ENCODE measurements at regions not wholly inside any gene's neighbourhood (a gene's known extent, or its start where the extent isn't known, plus 50 kb on each side); places are given as distances from the start of the nearest gene placed in this dataset.

DNA sequence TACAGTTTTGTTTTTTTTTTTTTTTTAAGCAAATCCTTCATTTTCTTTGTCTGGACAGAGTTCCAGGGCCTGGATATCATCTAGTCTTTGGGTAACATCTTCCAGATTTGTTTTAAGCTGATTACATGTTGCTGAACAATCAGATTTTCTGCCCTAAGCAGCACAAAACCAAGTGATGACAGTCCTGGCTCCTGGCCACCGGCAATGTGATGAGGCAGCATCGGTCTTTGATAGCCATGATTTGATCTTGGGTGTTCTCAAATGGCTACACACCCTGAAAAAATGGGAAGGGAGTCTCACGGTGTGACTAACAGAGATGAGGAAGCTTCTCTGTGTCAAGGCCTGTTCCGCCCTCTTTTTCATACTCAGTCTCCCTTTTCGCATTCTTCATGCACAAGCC is 708.6 kb upstream of the ZEB2 start:
- DNase-seq (ENCODE audit: low read depth, low spot score), result no peak

DNA sequence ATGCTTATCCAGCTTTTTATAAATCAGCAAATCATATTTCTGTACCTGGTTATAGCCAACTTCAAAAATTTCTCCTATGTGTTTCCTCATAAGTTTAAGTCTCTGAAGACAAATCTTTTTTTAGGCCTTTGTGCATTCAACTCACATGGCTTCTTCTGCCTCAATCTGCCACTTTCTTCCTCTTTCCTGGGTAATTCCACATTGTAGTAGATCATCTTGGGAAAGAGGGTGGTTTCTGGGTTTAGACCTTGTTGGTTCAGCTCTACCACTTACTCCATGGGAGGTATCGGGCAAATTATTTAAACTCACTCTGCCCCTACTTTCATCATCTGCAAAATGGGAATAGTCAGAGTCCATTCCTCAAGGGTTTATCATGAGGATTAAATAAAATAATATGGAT is 707.0 kb upstream of the ZEB2 start:
- no peak for DNase-seq (ENCODE audit: low read depth, low spot score)

DNA sequence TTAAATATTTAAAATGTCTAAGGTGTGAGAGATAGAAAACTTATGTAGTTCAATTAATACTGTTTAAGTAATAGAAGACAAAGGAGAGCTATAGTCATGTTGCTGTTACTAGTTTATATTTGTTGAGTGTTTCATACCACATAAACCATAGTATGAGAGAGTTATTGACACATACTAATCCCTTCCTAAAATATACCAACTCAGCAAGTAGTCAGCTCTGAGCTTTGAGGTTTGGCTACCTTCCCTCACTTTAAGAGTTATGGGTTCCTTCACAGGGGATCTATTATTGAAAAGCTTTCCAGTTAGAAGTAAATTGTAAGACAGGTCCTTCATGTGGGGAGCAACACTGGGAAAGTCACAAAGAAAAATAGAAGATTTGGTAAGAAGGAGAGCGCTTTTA is 701.6 kb upstream of the ZEB2 start:
- no peak for DNase-seq (ENCODE audit: low read depth, low spot score)

DNA sequence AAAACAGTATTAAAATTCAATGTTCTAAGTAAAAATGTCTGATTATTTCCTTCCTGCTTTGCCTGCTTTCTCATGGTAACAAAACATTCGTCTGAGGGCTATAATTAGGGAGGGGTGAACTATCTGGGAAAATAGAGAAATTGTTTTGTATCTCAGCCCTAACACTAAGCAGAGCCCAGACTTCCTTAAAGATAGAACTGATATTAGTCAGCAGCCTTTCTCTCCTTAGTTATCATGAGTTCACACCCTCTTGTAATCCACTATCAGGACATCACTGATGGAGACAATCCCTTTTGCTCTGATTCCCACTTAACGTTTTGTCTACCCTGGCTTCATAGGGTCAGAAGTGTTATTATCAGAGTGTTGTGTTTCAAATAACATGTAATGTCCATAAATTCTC is 701.1 kb upstream of the ZEB2 start:
- DNase-seq (ENCODE audit: low read depth, low spot score), result no peak

DNA sequence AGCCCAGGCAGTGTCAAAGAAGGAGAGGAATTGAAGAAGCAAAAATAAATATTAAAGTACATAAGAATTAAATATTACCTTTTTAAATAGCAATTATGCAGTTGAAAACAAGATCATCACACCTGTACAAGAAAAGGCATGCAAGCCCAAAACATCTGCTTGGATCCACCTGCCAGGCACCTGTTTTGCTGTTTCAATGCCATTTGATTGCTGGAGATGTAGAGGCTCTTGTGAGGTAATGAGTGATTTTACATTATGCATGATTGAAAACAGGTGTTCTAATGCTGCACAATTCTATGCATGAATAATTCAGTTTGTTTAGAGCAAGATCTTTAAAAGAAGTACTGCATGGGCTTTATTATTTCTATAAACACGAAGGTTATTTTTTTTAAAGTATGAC is 700.6 kb upstream of the ZEB2 start:
- no peak for DNase-seq (ENCODE audit: low read depth, low spot score)

DNA sequence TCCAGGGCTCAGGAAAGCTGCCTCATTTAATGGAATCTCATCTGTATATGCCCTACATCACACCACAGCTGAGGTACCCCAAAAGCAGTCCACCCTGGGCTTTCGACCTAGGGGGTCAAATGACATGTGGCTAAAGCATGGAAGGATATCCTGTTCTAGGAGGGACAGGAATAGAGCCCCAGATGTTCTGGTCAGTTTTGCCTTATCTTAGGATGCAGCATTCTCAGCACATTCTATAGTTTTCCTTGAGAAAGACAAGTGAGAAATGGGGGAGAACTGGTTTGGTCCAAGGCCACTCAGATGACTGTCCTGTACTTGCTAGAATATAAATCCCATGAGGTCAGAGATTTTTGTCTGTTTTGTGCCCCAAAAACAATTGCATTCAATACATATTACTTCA is 688.0 kb upstream of the ZEB2 start:
- no peak for DNase-seq (ENCODE audit: low read depth, low spot score)

DNA sequence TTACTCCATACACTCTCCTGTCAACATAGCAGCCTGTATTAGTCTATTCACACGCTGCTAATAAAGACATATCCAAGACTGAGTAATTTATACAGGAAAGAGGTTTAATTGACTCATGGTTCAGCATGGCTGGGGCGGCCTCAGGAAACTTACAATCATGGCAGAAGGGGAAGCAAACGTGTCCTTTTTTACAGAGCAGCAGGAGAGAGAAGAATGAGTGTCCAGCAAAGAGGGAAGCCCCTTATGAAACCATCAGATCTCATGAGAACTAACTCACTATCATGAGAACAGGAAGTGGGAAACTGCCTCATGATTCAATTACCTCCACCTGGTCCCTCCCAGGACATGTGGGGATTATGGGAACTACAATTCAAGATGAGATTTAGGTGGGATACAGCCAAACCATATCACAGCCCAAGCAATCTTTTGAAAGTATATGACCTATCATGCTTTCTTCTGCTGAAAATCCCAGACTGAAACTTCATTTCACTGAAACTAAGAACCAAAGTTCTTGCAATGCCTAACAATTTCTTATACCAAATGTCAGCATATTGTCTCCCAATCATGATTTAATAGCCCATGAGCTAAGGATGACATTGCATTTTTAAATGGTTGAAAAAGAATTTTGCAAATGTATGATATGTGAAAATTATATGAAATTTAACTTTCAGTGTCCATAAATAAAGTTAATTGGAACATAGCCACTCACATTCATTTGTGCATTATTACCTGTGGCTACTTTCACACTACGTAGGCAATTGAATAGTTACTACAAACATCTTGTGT is 686.8 kb upstream of the ZEB2 start:
- no peak for DNase-seq (ENCODE audit: low read depth, low spot score)

DNA sequence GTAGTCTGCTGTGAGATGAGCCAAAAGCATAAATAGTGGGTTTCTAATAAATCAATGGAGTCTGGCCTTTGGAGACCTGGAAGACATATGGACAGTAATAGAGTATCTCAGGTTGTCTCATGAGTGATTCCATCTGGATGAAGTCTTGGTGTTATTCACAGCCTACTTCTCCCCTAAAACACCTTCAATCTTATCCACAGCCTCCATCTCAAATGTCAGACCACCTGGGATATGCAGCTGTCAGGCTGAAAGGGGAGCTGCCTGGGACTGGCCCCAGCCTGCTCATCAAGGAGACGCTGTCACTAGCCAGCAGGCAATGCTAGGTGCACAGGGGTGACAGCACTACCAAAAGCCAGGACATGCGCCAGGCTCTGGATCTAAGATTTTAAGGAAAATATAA is 684.0 kb upstream of the ZEB2 start:
- no peak for DNase-seq (ENCODE audit: low read depth, low spot score)

DNA sequence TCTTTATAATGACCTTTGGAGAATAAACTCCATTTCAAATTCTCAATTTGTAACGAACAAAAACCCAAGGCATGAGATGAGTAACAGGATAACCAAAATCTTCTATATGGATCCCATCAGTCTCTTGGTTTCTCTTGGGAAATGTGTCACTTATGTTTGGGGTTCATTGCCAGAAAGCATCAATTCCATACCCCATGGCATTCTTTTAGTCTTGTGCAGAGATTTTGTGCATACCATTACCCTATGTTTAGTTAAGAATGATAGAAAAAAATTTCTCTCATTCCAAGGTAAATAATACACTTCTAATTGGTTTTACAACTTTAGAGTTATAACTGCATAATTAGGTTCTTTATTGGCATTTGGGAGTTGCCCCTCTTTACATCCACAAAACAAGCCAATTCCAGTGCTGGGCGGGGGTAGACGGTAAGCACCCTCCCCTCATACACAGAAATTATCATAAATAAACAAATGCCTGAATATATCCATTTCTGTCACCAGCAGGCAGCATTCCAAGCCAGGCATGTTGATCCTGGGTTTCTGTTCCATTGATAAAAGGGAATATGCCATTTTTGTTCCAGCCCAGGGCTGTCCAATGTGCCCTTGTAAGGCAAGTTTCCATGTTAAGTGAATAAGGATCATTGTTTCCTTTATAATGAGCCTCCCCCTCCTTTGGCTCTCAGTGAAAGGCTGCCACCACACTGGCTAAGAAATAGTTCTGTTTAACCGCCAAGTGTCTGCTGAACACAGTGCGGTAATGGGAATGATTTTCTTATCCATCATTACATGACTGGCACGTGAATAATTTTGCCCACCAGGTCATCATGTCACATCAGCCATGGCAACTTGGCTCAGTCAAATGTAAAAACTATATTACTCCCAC is 680.1 kb upstream of the ZEB2 start:
- DNase-seq (ENCODE audit: low read depth, low spot score), result no peak

DNA sequence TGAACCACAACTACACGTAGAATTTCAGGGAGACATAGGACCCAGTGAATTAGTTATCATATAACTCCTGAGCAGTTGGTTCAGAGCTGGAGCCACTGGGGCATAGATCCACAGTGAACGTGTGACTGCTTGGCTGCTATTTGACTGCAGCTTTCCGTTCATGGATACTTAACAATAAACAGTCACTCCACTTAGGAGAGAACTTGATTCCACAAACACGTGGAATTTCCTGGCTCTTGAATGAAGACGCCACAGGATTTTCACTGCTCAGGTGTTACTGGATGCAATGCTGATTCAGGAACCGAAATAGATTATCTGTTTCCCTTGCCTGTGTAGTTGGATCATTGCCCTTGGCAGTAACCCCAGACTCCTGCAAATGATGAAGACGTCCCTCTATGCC is 679.1 kb upstream of the ZEB2 start:
- no peak for DNase-seq (ENCODE audit: low read depth, low spot score)

DNA sequence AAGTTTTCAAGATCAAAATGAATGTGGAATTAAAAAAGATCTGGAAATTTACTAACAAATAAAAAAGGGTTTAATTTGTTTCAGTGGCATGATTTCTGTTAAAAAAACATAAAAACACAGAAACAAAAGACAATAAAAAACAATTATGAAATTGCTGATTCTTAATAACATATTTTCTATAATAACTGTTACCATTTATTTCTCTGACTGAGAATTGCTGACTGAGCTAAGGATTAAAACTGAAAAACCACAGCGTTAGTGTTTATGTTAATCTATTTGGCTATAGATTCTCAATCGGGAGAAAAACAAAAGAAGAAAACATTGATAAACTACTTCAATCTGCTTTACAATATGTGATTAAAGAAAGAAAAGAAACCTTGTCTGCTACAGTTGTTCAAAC is 678.6 kb upstream of the ZEB2 start:
- DNase-seq (ENCODE audit: low read depth, low spot score), result no peak

DNA sequence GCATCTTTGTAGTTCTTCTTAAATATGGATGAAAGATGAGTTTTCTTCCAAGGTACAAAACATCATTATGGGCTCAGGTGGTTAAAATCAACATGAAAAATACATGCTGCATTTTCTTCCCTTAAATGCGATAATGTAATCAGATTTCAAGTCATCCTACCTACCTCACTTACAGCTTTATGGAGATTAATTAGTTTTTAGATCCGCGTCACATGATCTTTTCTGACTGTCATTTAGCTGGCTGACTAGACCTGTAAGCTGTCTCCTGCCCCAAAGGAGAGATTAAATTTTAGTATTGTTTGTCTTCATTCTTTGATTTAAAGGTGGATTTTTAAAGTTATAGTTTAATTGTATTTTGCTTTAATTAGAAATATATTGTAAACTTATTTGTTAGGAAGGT is 678.0 kb upstream of the ZEB2 start:
- no peak for DNase-seq (ENCODE audit: low read depth, low spot score)

DNA sequence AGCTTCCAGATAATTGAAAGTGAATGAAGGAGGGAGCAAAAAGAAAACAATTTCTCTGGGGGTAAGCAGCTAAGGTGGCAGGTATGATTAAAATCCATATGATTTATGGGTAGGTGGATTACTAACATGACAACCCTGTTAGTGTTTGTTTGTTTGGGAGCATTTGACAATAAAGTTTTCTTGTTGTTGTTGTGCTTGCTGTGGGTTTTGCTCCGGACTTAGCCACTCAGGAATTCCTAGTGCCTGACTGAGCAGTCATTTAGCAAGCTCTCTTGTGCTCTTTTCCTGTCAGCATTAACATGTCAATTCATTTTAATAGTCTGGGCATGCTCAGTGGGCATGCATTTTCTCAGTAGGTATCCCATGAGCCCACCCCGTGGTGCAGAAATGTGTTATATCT is 674.8 kb upstream of the ZEB2 start:
- DNase-seq (ENCODE audit: low read depth, low spot score), result no peak

DNA sequence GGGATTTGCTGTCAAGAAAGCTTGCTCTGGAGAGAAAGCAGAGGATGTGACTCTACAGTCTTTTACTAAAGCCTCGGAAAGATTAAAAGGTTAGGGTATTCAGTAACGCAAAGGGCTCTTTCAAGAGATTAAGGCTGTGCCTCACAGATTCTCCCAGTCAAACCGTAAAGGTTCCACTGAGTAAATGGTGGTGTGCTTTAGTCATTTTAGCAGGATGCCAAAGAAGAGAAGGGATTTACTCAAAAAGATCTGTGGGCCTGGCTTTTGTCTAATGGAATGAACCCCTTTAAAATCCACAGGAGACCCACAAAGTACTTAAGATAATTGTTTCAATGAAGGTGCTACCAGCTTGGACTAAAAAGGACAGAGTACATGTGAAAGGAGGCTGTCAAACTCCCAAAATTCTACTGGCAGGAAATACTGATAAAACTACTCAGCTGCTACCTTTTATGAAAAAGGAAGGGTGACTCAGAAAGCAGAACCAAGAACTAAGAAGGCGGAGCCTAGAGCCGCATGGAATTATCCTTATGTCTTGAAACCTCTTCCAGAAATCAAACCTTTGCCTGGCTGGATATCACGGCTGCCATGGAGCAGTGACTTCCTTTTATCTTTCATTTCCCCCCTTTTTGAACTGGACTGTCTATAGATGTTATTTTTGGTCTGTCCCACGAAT is 670.2 kb upstream of the ZEB2 start:
- no peak for DNase-seq (ENCODE audit: low read depth, low spot score)

DNA sequence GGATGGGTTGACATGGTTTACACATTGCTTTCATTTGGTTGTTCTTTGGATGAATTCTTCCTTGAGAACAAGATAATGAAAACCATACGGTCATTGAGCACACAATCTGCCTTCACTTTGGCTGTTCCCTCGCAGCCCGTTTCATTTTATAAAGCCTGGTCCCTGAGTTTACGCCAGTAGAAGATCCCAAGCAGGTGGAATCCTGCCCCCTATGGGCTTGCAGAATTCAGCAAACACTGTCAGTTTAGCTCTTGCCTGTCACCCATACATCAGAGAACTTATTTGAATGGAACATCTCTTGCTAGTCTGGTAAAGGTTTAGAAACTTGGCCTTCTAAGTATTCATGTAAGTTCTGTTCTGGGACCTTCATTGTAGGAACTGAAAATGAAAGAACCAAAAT is 666.4 kb upstream of the ZEB2 start:
- DNase-seq (ENCODE audit: low read depth, low spot score), result no peak

DNA sequence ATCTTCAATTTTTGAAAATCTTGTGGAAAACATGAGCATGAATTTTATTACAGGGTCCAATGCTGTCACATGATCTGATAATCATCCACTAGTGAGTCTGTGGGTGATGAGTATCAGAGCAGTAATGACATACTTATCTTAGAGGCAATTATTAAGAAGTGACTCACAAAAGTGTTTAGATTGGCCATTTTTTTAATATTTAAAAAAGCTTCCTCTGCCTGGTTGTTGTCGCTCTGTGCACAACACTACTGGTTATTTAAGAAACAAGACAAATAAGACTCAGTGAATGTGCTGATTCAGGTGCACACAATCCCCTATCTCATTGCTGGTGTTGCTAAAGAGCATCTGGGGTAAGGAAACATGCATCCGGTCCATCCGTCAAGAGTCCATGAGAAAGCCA is 665.8 kb upstream of the ZEB2 start:
- no peak for DNase-seq (ENCODE audit: low read depth, low spot score)

DNA sequence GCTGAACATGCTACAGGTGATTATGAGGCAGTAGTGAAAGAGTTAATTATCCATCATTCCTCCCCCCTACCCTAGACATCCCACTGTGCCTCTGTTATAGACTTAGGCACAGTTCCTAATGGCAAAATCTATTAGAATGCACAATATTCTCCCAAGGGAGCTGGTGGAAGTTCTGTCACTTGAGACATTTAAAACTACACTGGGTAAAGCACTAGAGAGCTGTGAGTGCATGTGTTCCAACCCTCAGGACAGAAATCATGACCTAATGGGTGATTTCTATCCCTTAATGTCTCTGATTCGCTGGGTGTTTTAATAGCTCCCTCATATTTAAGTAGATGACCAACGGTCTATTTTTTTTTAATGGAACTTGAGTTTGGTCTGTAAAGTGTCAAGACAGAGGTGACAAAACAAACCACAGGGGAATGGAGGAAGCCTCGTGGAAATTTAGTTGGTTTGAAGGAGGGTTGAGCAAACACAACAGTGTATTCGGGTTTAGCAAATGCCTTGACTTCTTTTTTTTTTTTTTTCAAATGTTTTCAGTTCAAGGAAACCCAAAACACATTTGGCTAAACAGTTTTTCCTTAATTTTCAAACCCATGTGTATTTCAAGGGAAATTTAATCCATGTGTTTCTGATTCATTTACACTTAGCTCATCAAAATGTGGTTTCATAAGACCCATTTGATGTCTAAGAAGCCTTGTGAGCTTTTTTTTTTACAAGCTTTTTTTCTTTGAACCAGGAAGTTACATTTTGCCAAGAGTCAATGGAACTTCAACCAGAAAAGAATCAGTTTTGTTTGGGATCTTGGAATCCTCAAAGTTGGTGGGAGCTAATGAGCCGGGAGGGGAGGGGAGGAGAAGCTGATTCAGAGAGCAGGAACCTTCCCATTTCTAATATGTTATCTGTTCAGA is 665.1 kb upstream of the ZEB2 start:
- no peak for DNase-seq (ENCODE audit: low read depth, low spot score)

DNA sequence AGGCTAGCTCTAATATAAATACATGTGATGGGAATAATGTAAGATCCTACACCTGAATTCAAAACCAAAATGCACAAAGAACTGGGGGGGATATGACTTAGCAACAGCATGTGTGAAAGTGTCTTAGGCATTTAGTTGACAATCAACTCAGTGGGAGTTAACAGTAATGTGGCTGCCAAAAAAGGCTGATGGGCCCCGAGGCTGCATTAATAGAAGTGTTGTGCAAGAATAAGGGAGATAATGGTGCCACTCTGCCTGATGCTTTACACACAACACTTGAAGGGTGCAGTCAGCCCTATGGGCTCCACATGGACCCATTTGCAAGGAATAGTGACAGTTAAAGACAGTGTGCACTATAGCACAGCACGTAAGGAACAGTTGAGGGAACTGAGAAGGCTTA is 649.4 kb upstream of the ZEB2 start:
- no peak for DNase-seq (ENCODE audit: low read depth, low spot score)

DNA sequence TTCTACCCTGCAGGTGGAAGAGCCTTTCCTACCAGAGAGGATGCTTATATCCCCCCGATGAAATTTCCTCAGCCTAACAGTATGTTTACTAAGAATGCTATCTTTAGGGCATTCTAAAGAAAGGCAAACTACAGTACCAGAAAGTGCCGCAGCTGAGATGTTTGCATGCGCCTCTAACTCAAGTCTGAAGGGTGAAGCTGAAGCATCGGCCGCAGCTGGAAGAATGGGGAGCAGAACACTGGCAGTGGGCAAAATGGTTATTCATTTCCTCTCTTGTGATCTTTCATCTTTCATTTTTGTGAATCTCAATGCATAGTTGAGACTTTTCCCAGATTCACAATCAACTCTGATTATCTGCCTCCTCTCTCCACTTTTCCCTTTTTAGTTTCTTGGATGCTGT is 648.2 kb upstream of the ZEB2 start:
- no peak for DNase-seq (ENCODE audit: low read depth, low spot score)

DNA sequence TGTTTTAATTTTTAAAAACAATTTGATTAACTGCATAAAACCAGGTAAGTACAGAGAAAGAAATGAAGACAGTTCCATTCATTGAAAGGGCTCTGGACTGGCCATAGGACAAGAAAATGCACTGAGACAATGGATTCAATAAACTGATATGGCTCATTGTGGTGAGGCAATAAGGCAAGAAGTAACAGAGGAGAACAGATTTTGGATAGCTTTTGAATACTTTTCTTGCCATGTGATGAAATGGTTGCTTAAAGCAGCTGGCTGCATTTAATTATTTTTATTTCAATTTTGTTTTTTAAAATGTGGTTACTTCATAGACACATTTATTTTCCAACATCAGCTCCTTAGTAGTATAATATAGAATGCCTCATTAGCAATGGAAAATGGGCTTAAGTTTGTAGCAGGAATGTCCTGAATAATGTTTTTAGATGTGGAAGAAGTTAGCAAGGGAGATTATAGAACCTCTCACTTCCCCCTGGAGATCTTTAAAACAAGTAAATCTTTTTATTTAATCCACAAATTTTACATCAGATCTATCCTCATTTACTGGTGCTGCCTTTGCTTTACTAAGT is 646.9 kb upstream of the ZEB2 start:
- no peak for DNase-seq (ENCODE audit: low read depth, low spot score)

DNA sequence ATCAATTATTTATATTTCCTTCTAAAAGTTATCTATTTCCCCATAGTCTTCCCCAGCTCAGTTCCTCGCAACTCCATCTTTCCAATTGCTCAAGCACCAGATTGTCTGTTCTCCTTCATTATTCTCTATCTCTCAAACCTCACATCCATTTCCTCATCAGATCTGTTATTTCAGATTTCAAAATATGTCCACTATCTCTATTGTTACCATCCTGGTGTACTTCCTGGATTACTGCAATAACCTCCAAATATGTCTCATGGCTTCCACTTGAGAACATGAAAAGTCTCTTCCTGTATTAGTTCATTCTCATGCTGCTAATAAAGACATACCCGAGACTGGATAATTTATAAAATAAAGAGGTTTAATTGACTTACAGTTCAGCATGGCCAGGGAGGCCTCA is 641.7 kb upstream of the ZEB2 start:
- no peak for DNase-seq (ENCODE audit: low read depth, low spot score)

All from activated CD4-positive, CD25-positive, alpha-beta regulatory T cell treated with anti-CD3 and anti-CD28 coated beads, Interleukin-2, amount 50 U/mL, for 16 hours (primary cell).